HG02642 (cell line): ENCODE measurements at regions not wholly inside any gene's neighbourhood (a gene's known extent, or its start where the extent isn't known, plus 50 kb on each side); places are given as distances from the start of the nearest gene placed in this dataset.

Experiments used
- ATAC-seq: cut with Tn5 transposase; IDR thresholded peaks from one replicate; pipeline ENCODE4 v1.9.1; 2021; ENCODE audit warnings: mild to moderate bottlenecking; ENCODE audit not compliant: unreplicated experiment, poor library complexity

- no peak for ATAC-seq
These were observed 577.3 kb downstream of the AJAP1 start for GRCh38 chr1:5231541-5232315.

- ATAC-seq = no peak
These were observed 572.7 kb downstream of the AJAP1 start for GRCh38 chr1:5227114-5227513.

GRCh38 chr1:5225707-5226704 lies 571.6 kb downstream of the AJAP1 start:
- ATAC-seq = no peak

GRCh38 chr1:5223206-5223605 lies 568.8 kb downstream of the AJAP1 start:
- no peak for ATAC-seq

GRCh38 chr1:5222626-5223025 lies 568.2 kb downstream of the AJAP1 start:
- no peak for ATAC-seq

- ATAC-seq = no peak
These were observed 567.0 kb downstream of the AJAP1 start for GRCh38 chr1:5221451-5221850.

GRCh38 chr1:5220821-5221220 lies 566.4 kb downstream of the AJAP1 start:
- no peak for ATAC-seq

- no peak for ATAC-seq
These were observed 566.0 kb downstream of the AJAP1 start for GRCh38 chr1:5220421-5220820.

GRCh38 chr1:5200006-5200405 lies 545.6 kb downstream of the AJAP1 start:
- ATAC-seq = no peak

- ATAC-seq = no peak
These were observed 543.9 kb downstream of the AJAP1 start for GRCh38 chr1:5198328-5198727.

- ATAC-seq = no peak
These were observed 537.1 kb downstream of the AJAP1 start for GRCh38 chr1:5191470-5191869.

- no peak for ATAC-seq
These were observed 535.0 kb downstream of the AJAP1 start for GRCh38 chr1:5189384-5189783.

GRCh38 chr1:5165762-5166161 lies 511.4 kb downstream of the AJAP1 start:
- ATAC-seq = no peak

- ATAC-seq = no peak
These were observed 509.7 kb downstream of the AJAP1 start for GRCh38 chr1:5164158-5164557.

GRCh38 chr1:5161372-5161771 lies 507.0 kb downstream of the AJAP1 start:
- no peak for ATAC-seq

GRCh38 chr1:5157175-5157574 lies 502.8 kb downstream of the AJAP1 start:
- ATAC-seq = no peak

- no peak for ATAC-seq
These were observed 502.2 kb downstream of the AJAP1 start for GRCh38 chr1:5156416-5157120.

- ATAC-seq = no peak
These were observed 497.1 kb downstream of the AJAP1 start for GRCh38 chr1:5151511-5151910.

- ATAC-seq = no peak
These were observed 495.8 kb downstream of the AJAP1 start for GRCh38 chr1:5150191-5150590.

- ATAC-seq = no peak
These were observed 493.4 kb downstream of the AJAP1 start for GRCh38 chr1:5147806-5148205.

- ATAC-seq = no peak
These were observed 488.0 kb downstream of the AJAP1 start for GRCh38 chr1:5142389-5142788.
